Caco-2 (cell line): ENCODE measurements at regions not wholly inside any gene's neighbourhood (a gene's known extent, or its start where the extent isn't known, plus 50 kb on each side); places are given as distances from the start of the nearest gene placed in this dataset.

Experiments
- BruUV-seq: library from RNA; stranded (reverse); fragments of 400-500 nt; replicated peaks from 2 replicates; lab custom pipeline; 2021; lab: Mats Ljungman, UMichigan
- CTCF ChIA-PET: fragments of 300-600 bp; sonication (Branson Sonifier 250); formaldehyde crosslinking; loops from one replicate; lab custom pipeline; 2022; ENCODE audit warnings: antibody characterized with exemption; lab: Charles Lee
- POLR2A ChIA-PET: fragments of 300-600 bp; sonication (Branson Sonifier 250); formaldehyde crosslinking; loops from one replicate; lab custom pipeline; 2022; ENCODE audit warnings: antibody characterized with exemption; lab: Charles Lee
- DNase-seq, 2 experiments: peaks; one replicate each; pipeline versions ENCODE4 v3.0.0 to v3.0.0-alpha.2; 2020 to 2022
- H3K27me3 ChIP-seq: replicated peaks from 2 replicates; pipeline ENCODE4 v1.6.0; 2011; ENCODE audit warnings: low read length; ENCODE audit not compliant: control insufficient read depth, insufficient read depth
- H3K36me3 ChIP-seq: 2 replicates; pipeline ENCODE4 v1.5.1; 2011; ENCODE audit warnings: low read length; ENCODE audit not compliant: control insufficient read depth, insufficient read depth
- H3K4me1 ChIP-seq: fragments of 250-450 bp; sonication (Bioruptor Pico); 2 replicates; pipeline ENCODE4 v1.5.1; 2020; ENCODE audit warnings: mild to moderate bottlenecking
- H3K4me3 ChIP-seq: 2 replicates; pipeline ENCODE4 v1.5.1; 2011; ENCODE audit warnings: low read depth, mild to moderate bottlenecking, control low read depth, low read length
- H3K9me3 ChIP-seq: fragments of 250-450 bp; sonication (Bioruptor Pico); 2 replicates; pipeline ENCODE4 v1.5.1; 2020; ENCODE audit warnings: mild to moderate bottlenecking, moderate library complexity
- H3K27ac Mint-ChIP-seq: one replicate; pipeline ENCODE4 v1.8.0; 2022; ENCODE audit warnings: mixed read lengths; ENCODE audit not compliant: unreplicated experiment
- H3K27me3 Mint-ChIP-seq: one replicate; pipeline ENCODE4 v1.8.0; 2022; ENCODE audit warnings: mixed read lengths; ENCODE audit not compliant: insufficient read depth, unreplicated experiment
- H3K36me3 Mint-ChIP-seq: one replicate; pipeline ENCODE4 v1.8.0; 2022; ENCODE audit warnings: mild to moderate bottlenecking, mixed read lengths; ENCODE audit not compliant: insufficient read depth, unreplicated experiment
- H3K4me1 Mint-ChIP-seq: one replicate; pipeline ENCODE4 v1.8.0; 2022; ENCODE audit warnings: low read depth, mixed read lengths; ENCODE audit not compliant: unreplicated experiment
- H3K4me3 Mint-ChIP-seq: one replicate; pipeline ENCODE4 v1.8.0; 2022; ENCODE audit warnings: mild to moderate bottlenecking, moderate library complexity, mixed read lengths; ENCODE audit not compliant: unreplicated experiment
- H3K9me3 Mint-ChIP-seq: one replicate; pipeline ENCODE4 v1.8.0; 2022; ENCODE audit warnings: mixed read lengths; ENCODE audit not compliant: unreplicated experiment
- intact Hi-C: fragments of 100-400 bp; cut with micrococcal nuclease; formaldehyde crosslinking; loops from one replicate; pipeline ENCODE4 v1.10.0; 2022; ENCODE audit not compliant: unreplicated experiment
- TF ChIP-seq, protein P1 (sequence below), 2 experiments: fragments of 200-600 bp in 1 of 2; IDR thresholded peaks; 1 replicate in 1 of 2; 2 replicates in 1 of 2; pipeline versions ENCODE4 v1.5.1 to v1.8.0; 2011 to 2022; ENCODE audit warnings: antibody characterized with exemption in 1 of 2, control low read depth in 1 of 2, inconsistent platforms in 1 of 2, low read depth in 1 of 2, low read length in 1 of 2, mild to moderate bottlenecking in 1 of 2, moderate library complexity in 1 of 2; ENCODE audit not compliant: insufficient read depth in 1 of 2, severe bottlenecking in 1 of 2, unreplicated experiment in 1 of 2

DNA sequence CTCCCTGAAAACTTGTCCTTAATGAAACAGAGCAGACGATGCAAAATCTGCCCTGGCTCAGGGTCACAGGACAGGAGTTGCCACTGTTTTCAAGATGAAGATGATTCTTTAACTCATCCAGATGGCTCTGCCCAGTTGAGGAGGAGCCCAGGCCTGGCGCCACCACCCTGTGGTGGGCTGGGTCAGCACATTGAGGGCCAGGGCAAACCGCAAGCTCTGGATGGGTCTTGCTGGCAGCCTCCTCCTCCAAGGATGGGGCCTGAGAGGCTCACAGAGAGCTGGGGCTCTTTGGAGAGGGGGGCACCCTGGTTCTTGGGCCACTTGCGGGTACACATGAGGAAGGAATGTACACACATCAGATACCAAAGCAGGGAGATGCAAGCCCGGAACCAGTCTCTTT, 158.2 kb downstream of the NUAK1 start:
- BruUV-seq, result no TSS peak
- Histone ChIP-seq H3K4me1 (no peaks in the 10 kb centered on the region), H3K36me3 (no peaks in the 10 kb centered on the region), H3K9me3 (no peaks in the 10 kb centered on the region), H3K27me3 (no peaks in the 10 kb centered on the region; the same call in 1 of the 2 replicates), H3K4me3 (no peak overlapping the region)
- ChIA-PET CTCF (no interaction called here), POLR2A (no interaction called here)
- Mint-ChIP-seq H3K9me3 (peaks cover 9% of the 10 kb centered on the region), H3K36me3 (no peaks in the 10 kb centered on the region), H3K4me3 (no peak overlapping the region), H3K27me3 (no peaks in the 10 kb centered on the region), H3K4me1 (no peaks in the 10 kb centered on the region), H3K27ac (no peak overlapping the region)
- DNase-seq, result no peak
- TF ChIP-seq, protein P1, sequence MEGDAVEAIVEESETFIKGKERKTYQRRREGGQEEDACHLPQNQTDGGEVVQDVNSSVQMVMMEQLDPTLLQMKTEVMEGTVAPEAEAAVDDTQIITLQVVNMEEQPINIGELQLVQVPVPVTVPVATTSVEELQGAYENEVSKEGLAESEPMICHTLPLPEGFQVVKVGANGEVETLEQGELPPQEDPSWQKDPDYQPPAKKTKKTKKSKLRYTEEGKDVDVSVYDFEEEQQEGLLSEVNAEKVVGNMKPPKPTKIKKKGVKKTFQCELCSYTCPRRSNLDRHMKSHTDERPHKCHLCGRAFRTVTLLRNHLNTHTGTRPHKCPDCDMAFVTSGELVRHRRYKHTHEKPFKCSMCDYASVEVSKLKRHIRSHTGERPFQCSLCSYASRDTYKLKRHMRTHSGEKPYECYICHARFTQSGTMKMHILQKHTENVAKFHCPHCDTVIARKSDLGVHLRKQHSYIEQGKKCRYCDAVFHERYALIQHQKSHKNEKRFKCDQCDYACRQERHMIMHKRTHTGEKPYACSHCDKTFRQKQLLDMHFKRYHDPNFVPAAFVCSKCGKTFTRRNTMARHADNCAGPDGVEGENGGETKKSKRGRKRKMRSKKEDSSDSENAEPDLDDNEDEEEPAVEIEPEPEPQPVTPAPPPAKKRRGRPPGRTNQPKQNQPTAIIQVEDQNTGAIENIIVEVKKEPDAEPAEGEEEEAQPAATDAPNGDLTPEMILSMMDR (IDR thresholded peaks at IDR 0.05; ENCODE audit: insufficient read depth in 1 of 2, low read depth in 1 of 2, low read length in 1 of 2, severe bottlenecking in 1 of 2, unreplicated experiment in 1 of 2), result no peak
- intact Hi-C loops, result no loop called here

DNA sequence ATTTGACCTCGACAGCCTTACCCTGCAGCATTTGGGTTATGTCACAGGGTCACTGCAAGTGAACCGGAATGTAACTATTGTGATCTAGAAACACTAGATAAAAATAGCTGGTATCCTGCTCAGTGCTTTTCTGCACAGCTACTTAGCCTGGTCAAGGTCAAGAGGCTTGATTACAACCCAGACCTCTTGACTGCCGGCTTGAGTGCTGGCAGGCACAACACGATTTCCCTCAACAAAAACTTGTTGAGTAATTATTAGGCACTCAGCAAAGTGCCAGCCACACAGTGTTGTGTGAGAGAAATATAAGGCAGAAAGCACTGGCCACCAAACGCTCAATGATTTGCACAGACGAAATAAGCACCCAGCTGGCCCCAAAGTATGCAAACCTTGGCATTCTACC, 156.7 kb downstream of the NUAK1 start:
- H3K4me3 Mint-ChIP-seq, result no peak overlapping the region
- Histone ChIP-seq H3K4me1 (no peaks in the 10 kb centered on the region; the same call in 1 of the 2 replicates), H3K27me3 (no peaks in the 10 kb centered on the region; the same call in 1 of the 2 replicates), H3K4me3 (no peak overlapping the region), H3K36me3 (no peaks in the 10 kb centered on the region), H3K9me3 (no peaks in the 10 kb centered on the region)
- ChIA-PET POLR2A (no interaction called here), CTCF (no interaction called here)
- no peaks in the 10 kb centered on the region for H3K9me3 Mint-ChIP-seq
- intact Hi-C loops, result no loop called here
- BruUV-seq, result no TSS peak
- H3K27ac Mint-ChIP-seq, result no peak overlapping the region
- TF ChIP-seq, protein P1 (IDR thresholded peaks at IDR 0.05; ENCODE audit: insufficient read depth in 1 of 2, low read depth in 1 of 2, low read length in 1 of 2, severe bottlenecking in 1 of 2, unreplicated experiment in 1 of 2), result no peak
- no peak for DNase-seq
- no peaks in the 10 kb centered on the region for H3K27me3 Mint-ChIP-seq
- H3K36me3 Mint-ChIP-seq, result no peaks in the 10 kb centered on the region
- no peaks in the 10 kb centered on the region for H3K4me1 Mint-ChIP-seq

DNA sequence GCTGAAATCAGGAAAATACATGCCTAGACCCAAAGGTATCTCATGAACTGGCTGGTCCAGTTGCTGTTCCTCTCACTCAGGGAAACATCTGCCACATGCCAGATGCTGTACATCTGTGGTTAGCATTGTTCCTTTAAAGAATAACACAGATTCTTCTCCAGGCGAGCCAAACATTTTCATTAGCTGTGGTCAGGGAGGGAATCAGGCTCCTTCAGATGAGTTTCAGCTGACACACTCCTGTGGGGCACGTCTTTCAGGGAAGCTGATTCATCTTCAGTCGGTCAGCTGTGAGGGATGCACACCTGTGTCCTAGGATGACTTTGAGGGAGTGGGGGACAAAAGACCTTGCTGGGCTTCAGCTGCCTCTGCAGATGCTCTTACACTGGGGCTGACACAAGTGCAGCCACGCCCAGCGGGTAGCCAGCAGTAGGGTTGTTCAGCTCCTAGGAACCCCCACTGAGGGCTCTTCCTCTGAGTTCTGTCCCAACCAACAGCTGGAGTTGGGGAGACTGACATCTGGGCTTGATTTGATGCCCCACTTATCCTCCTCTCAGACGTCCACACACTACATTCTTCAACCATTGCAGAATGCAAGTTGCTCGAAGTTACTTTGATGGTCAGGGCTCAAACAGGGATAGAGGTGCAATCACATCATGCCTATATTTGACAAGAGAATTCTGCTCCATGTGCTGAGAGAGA, 155.0 kb downstream of the NUAK1 start:
- TF ChIP-seq, protein P1 (IDR thresholded peaks at IDR 0.05; ENCODE audit: insufficient read depth in 1 of 2, low read depth in 1 of 2, low read length in 1 of 2, severe bottlenecking in 1 of 2, unreplicated experiment in 1 of 2), result no peak
- H3K9me3 ChIP-seq, result no peaks in the 10 kb centered on the region
- no peak overlapping the region for H3K4me3 Mint-ChIP-seq
- ChIA-PET CTCF (no interaction called here), POLR2A (no interaction called here)
- DNase-seq, result no peak
- no peak overlapping the region for H3K27ac Mint-ChIP-seq
- H3K36me3 ChIP-seq, result no peaks in the 10 kb centered on the region
- no peaks in the 10 kb centered on the region; the same call in 1 of the 2 replicates for H3K4me1 ChIP-seq
- H3K4me1 Mint-ChIP-seq, result no peaks in the 10 kb centered on the region
- no TSS peak for BruUV-seq
- intact Hi-C loops, result no loop called here
- no peaks in the 10 kb centered on the region for H3K36me3 Mint-ChIP-seq
- no peaks in the 10 kb centered on the region; the same call in 1 of the 2 replicates for H3K27me3 ChIP-seq
- H3K27me3 Mint-ChIP-seq, result no peaks in the 10 kb centered on the region
- no peaks in the 10 kb centered on the region for H3K9me3 Mint-ChIP-seq
- no peak overlapping the region for H3K4me3 ChIP-seq
